ENCODE measurements at regions not wholly inside any gene's neighbourhood (a gene's known extent, or its start where the extent isn't known, plus 50 kb on each side); places are given as distances from the start of the nearest gene placed in this dataset.

DNA sequence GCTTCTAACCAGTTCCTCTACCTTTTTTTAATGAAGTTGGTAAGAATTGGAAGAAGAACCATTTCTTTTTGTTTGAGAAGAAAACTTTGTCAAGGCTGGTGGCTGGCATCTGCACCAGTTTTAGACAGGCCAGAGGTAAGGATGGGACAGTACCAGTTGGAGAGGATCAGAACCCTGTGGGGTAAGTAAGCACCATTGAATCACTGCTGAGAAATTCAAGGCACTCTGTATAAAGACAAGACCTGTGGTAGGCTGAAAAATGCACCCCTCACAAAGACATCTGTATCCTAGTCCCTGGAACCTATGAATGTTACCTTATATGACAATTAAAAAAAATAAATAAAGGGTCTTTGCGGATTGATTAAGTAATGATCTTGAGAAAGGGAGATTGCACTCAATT is 166.7 kb upstream of the NRP1 start:
- TF ChIP-seq, protein P1, sequence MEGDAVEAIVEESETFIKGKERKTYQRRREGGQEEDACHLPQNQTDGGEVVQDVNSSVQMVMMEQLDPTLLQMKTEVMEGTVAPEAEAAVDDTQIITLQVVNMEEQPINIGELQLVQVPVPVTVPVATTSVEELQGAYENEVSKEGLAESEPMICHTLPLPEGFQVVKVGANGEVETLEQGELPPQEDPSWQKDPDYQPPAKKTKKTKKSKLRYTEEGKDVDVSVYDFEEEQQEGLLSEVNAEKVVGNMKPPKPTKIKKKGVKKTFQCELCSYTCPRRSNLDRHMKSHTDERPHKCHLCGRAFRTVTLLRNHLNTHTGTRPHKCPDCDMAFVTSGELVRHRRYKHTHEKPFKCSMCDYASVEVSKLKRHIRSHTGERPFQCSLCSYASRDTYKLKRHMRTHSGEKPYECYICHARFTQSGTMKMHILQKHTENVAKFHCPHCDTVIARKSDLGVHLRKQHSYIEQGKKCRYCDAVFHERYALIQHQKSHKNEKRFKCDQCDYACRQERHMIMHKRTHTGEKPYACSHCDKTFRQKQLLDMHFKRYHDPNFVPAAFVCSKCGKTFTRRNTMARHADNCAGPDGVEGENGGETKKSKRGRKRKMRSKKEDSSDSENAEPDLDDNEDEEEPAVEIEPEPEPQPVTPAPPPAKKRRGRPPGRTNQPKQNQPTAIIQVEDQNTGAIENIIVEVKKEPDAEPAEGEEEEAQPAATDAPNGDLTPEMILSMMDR (IDR thresholded peaks at IDR 0.05) = no peak
- no peak for TF ChIP-seq POLR2AphosphoS5 (IDR thresholded peaks at IDR 0.05)
